ENCODE measurements at regions not wholly inside any gene's neighbourhood (a gene's known extent, or its start where the extent isn't known, plus 50 kb on each side); places are given as distances from the start of the nearest gene placed in this dataset.

- TF ChIP-seq CTCF (IDR thresholded peaks at IDR 0.05): no peak
- no peak for TF ChIP-seq POLR2A (IDR thresholded peaks at IDR 0.05)
These were observed 1384.4 kb upstream of the PIK3C3 start for GRCh38 chr18:40570615-40571014.

Measured in testis (tissue), 2 donors.